ENCODE measurements at regions not wholly inside any gene's neighbourhood (a gene's known extent, or its start where the extent isn't known, plus 50 kb on each side); places are given as distances from the start of the nearest gene placed in this dataset.
"Not testable (repeated sequence)": the region's sequence is repeated elsewhere in the genome, so short reads cannot be mapped to it uniquely, and the experiment has no call there.

GRCh38 chr1:222971146-222971545 is 156.3 kb downstream of the DISP1 start:
- no peak for DNase-seq (ENCODE audit: low read depth)
- TF ChIP-seq CTCF (conservative IDR thresholded peaks at IDR 0.05; ENCODE audit: low read depth, low read length): no peak
- H3K4me3 ChIP-seq (ENCODE audit: low read depth, low read length): no peak overlapping the region

GRCh38 chr1:222973561-222973960 is 158.7 kb downstream of the DISP1 start:
- DNase-seq (ENCODE audit: low read depth): no peak
- H3K4me3 ChIP-seq (ENCODE audit: low read depth, low read length): no peak overlapping the region
- TF ChIP-seq CTCF (conservative IDR thresholded peaks at IDR 0.05; ENCODE audit: low read depth, low read length): no peak

GRCh38 chr1:222974496-222974895 is 159.7 kb downstream of the DISP1 start:
- DNase-seq (ENCODE audit: low read depth): peak; percentile 89
- H3K4me3 ChIP-seq (ENCODE audit: low read depth, low read length): no peak overlapping the region
- TF ChIP-seq CTCF (conservative IDR thresholded peaks at IDR 0.05; ENCODE audit: low read depth, low read length): no peak

GRCh38 chr1:222975472-222976122 is 160.8 kb downstream of the DISP1 start:
- no peak for TF ChIP-seq CTCF (conservative IDR thresholded peaks at IDR 0.05; ENCODE audit: low read depth, low read length)

GRCh38 chr1:222976453-222976852 is 161.6 kb downstream of the DISP1 start:
- peak; percentile 10 for DNase-seq (ENCODE audit: low read depth)
- no peak for TF ChIP-seq CTCF (conservative IDR thresholded peaks at IDR 0.05; ENCODE audit: low read depth, low read length)

More at GRCh38 chr1:222975472-222976122, 160.8 kb downstream of the DISP1 start:
- DNase-seq (ENCODE audit: low read depth): peak; percentile 50
- no peak overlapping the region for H3K4me3 ChIP-seq (ENCODE audit: low read depth, low read length)

GRCh38 chr1:222977294-222977693 is 162.5 kb downstream of the DISP1 start:
- H3K4me3 ChIP-seq (ENCODE audit: low read depth, low read length); DNase-seq (ENCODE audit: low read depth): not testable (repeated sequence)

More at GRCh38 chr1:222976453-222976852, 161.6 kb downstream of the DISP1 start:
- H3K4me3 ChIP-seq (ENCODE audit: low read depth, low read length): no peak overlapping the region

- DNase-seq (ENCODE audit: low read depth): no peak
- TF ChIP-seq CTCF (conservative IDR thresholded peaks at IDR 0.05; ENCODE audit: low read depth, low read length): no peak
- no peak overlapping the region for H3K4me3 ChIP-seq (ENCODE audit: low read depth, low read length)
Observed at GRCh38 chr1:222979561-222979960, 163.5 kb downstream of the TLR5 start.
